GM12878 (cell line): ENCODE measurements at regions not wholly inside any gene's neighbourhood (a gene's known extent, or its start where the extent isn't known, plus 50 kb on each side); places are given as distances from the start of the nearest gene placed in this dataset.

Source experiments
- EP300 ChIP-seq, 2 experiments: fragments of 150-350 bp in 1 of 2; IDR thresholded peaks; 2 replicates each; pipeline ENCODE4 v1.6.1; 2011 to 2012; ENCODE audit warnings: low read depth in 2 of 2, low read length in 2 of 2, borderline replicate concordance in 1 of 2, improper control_type of control experiment in 1 of 2, inconsistent platforms in 1 of 2; ENCODE audit not compliant: control insufficient read depth in 1 of 2
- POLR2A ChIP-seq: IDR thresholded peaks from 2 replicates; pipeline ENCODE4 v1.6.1; 2011; ENCODE audit warnings: low read depth, mild to moderate bottlenecking, low read length
- POLR2AphosphoS5 ChIP-seq: IDR thresholded peaks from 2 replicates; pipeline ENCODE4 v1.6.1; 2011; ENCODE audit warnings: mild to moderate bottlenecking, low read length, inconsistent platforms
- TF ChIP-seq, protein P1 (sequence below), 3 experiments: IDR thresholded peaks in 2 of 3; conservative IDR thresholded peaks in 1 of 3; 2 replicates each; pipeline ENCODE4 v1.5.1; 2011; ENCODE audit warnings: low read depth in 3 of 3, low read length in 3 of 3, mild to moderate bottlenecking in 3 of 3, control low read depth in 2 of 3, moderate library complexity in 2 of 3, inconsistent platforms in 1 of 3, mixed read lengths in 1 of 3; ENCODE audit not compliant: control insufficient read depth in 2 of 3, insufficient read depth in 1 of 3; ENCODE audit errors: extremely low read depth in 1 of 3

DNA sequence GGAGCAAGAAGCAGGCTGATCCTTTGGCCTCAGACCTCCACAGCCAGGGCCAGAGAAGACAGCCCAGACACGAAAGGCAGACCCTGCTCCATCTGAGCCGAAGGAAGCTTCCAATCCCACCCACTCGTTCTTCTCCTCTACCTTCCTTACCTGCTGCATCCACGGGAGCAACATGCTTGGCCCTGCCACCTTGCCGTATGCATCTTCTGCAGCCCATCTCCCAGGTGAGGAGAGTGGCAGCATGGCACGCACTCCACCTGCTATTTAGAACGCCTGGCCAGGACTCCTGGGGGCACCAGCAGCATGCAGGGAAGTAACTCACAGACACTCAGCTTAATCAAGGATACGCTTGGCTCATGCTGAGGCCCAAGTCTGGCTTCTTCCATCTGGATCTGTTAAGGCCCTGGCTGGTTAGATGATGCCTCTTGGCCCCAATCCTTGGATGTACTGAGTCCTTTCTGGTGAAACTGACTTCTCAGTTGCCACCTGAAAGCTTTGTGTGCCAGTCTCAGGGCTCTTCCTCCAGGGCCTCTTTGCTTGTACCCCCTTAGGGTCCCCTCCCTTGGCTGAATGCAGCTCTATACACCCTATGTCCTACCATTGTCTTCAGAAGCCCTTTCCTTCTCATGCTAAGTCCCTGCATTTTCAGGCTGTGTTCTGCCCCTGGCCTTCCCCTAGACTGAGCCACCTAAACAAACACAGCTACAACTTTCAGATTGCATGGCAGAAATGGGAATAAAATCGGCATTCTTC is 604.9 kb downstream of the BUD13 start:
- TF ChIP-seq POLR2AphosphoS5 (no peak), POLR2A (no peak), EP300 (IDR thresholded peaks at IDR 0.05; ENCODE audit: borderline replicate concordance in 1 of 2, control insufficient read depth in 1 of 2, low read depth in 2 of 2, low read length in 2 of 2) (no peak)
- TF ChIP-seq, protein P1, sequence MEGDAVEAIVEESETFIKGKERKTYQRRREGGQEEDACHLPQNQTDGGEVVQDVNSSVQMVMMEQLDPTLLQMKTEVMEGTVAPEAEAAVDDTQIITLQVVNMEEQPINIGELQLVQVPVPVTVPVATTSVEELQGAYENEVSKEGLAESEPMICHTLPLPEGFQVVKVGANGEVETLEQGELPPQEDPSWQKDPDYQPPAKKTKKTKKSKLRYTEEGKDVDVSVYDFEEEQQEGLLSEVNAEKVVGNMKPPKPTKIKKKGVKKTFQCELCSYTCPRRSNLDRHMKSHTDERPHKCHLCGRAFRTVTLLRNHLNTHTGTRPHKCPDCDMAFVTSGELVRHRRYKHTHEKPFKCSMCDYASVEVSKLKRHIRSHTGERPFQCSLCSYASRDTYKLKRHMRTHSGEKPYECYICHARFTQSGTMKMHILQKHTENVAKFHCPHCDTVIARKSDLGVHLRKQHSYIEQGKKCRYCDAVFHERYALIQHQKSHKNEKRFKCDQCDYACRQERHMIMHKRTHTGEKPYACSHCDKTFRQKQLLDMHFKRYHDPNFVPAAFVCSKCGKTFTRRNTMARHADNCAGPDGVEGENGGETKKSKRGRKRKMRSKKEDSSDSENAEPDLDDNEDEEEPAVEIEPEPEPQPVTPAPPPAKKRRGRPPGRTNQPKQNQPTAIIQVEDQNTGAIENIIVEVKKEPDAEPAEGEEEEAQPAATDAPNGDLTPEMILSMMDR (IDR thresholded peaks at IDR 0.05 in 2 of 3, conservative IDR thresholded peaks at IDR 0.05 in 1 of 3; ENCODE audit: control insufficient read depth in 2 of 3, extremely low read depth in 1 of 3, insufficient read depth in 1 of 3, low read depth in 3 of 3, low read length in 3 of 3), result no peak
